ENCODE measurements at regions not wholly inside any gene's neighbourhood (a gene's known extent, or its start where the extent isn't known, plus 50 kb on each side); places are given as distances from the start of the nearest gene placed in this dataset.

DNA sequence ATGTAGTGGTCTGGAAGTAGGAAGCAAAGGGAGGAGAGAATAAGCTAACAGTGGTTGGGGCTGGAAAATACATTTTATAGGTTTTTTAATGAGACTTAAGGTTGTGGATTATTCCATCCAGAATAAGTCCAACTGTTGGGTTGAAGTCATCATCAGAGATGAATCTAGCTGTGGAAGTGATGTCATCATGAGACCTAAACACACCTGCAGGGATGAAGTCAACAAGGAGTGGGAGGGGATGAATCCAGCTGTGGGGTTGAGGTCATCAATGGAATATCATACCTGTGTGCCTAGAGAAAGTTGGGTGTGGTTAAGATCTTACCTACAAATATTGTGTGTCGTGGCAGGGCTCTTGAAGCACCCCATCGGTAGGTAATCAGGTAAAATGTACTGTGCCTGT lies 730.7 kb downstream of the RFPL4B start:
- DNase-seq = no peak

GRCh38 chr6:113078791-113079190 lies 731.7 kb downstream of the RFPL4B start:
- DNase-seq = no peak

- DNase-seq = no peak
These were observed 735.6 kb downstream of the RFPL4B start for GRCh38 chr6:113082745-113083144.

DNA sequence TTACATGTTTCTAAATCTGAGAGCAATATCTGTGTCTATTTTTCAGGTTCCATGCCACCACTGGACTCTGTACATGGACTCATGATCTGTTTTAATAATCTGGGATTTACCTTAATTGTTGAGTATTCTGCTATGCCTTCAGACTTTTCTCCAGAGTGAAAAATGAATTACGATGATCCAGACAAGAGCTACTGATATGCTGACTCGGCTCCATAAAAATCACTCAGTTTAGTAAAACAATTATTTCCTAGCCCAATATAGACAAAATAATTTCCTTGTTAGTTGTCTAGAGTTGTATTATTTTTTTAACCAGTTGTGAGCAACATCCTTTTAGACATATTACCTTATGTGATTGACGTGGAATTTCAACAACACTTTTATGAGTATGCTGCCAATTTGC lies 736.8 kb downstream of the RFPL4B start:
- DNase-seq = no peak

DNA sequence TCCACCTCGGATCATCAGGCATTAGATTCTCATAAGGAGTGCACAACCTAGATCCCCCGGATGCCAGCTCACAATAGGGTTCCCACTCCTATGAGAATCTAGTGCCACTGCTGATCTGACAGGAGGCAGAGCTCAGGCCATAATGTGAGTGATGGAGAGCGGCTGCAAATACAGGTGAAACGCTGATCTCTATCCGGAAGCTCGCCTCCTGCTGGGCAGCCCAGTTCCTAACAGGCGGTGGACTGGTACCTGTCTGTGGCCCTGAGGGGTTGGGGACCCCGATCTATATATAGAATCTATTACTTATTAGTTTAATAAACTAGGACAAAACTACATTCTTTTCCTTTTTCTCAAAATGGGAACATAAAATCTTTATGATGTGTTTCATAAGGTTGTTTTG lies 741.9 kb downstream of the RFPL4B start:
- DNase-seq = no peak

DNA sequence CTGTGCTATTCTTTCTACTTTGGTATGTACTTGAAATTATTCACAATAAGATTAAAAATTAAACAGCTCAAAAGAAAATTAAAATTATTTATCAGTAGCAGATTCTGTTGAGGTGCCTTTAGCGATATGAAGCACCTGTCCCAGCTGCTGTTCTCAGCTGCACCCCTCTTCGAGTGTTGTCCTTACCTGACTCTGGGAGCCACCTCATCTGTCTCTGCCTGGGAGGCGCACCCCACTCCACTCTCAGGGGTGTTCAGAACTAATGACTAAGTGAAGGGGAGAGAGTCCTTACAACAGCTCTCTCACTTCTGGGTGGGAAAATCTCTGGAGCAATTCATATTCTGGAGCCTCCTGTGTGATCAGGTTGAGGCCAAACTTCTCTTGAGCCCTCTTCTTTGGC lies 745.7 kb downstream of the RFPL4B start:
- no peak for DNase-seq

DNA sequence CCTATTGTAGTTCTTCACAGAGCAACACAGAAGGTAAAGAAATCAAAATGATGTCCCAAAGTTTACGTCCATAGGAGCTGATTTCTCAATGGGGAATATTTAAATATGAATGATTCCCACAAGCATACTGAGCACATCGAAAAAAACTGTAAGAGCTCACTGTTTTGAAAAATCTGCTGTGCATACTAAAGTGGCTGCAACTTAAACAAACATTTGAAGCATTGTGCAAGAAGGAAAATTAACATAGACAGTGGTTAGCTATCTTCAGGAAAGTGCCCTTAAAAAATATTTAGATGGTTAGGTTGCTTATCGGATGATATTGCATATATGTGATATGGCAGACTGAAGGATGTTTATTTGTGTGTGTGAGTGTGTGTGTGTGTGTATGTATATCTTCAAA lies 747.6 kb downstream of the RFPL4B start:
- DNase-seq = no peak

DNA sequence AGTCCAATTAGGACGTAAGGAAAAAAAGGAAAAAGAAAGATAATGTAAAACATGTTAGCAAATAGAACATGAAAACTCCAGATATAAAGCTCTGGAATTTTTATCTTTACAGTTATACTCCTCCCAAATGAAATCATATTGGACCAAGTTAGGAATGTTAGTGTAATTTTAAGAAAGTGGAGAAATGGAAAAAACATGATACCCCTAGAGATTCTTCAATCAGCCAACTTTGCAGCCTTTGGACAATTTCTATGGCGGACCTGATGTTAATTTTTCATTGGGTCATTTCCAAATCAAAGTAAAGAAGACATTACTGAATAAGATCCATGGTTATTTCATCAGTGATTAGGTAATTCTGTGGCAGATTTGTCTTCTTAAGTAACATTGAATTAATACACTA lies 748.7 kb downstream of the RFPL4B start:
- no peak for DNase-seq

GRCh38 chr6:113102761-113103160 lies 754.4 kb upstream of the MARCKS start:
- no peak for DNase-seq

DNA sequence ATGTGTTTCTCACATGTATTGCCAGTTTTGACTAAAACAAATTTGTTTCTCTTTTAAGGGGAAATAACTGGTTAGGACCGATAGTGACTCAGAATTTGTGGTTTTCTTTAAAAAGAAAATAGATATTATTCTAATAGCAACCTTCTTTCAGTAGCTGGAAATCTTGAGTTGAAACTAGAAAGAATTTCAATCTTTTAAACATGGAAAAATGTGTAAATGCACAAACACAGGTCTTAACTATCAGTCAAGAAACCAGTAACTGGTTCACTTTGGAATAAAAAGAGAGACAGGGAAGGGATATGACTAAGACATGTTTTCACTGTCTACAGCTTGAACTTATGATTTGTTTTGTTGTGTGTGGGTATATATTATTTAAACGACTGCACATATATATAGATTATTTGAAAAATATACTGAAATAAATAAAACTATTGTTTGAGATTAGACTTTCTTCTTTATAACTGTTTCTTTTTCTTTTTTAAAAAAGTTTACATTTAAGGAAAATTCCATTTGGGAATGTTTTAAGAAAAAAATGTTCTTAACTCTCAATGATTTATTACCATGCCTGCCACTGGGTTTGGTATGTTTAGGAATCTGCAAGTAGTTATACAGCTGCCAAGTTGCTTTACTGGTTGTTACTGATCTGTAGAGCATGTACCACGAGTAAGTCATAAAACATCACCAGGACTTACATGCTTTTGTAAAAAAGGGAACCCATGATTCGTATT lies 753.3 kb upstream of the MARCKS start:
- no peak for DNase-seq

DNA sequence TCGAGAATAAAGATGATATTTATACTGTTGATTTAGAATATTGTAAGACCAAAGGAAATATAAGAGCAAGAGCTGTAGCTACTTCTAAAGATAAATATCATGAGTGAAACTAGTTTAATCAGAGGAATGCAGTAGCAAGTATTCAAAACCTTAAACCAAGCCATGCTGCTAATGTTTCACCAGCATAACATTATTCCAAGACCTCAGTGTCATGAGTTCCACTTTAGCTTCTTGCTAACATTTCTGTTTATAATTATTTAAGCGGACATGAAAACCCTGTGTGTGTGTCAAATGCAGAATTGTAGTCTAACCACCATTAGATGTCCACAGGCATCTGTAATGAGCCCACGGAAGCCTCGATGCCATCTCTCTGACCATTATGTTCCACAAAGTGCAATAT lies 752.6 kb upstream of the MARCKS start:
- DNase-seq = no peak

DNA sequence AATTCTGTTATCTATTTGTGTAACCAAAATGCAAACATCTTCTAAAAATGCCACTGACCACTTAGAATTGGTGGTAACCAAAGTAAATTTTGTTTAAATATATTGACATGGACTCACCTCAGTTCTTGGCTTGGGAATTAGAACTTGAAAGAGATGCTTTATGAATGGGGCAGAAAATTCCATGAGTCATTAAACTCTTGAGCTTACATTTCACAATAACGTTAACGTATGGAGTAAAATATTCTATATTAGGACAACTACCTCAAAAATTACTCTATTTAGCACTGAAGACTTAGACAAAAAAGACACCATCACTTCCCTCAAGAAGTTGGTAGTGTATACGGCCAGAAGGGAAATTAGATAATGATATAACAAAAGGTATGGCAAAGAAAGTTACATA lies 752.2 kb upstream of the MARCKS start:
- DNase-seq = no peak

GRCh38 chr6:113110211-113110610 lies 746.9 kb upstream of the MARCKS start:
- DNase-seq = no peak

- no peak for DNase-seq
These were observed 745.6 kb upstream of the MARCKS start for GRCh38 chr6:113111550-113111949.

- DNase-seq = no peak
These were observed 745.1 kb upstream of the MARCKS start for GRCh38 chr6:113112086-113112485.

DNA sequence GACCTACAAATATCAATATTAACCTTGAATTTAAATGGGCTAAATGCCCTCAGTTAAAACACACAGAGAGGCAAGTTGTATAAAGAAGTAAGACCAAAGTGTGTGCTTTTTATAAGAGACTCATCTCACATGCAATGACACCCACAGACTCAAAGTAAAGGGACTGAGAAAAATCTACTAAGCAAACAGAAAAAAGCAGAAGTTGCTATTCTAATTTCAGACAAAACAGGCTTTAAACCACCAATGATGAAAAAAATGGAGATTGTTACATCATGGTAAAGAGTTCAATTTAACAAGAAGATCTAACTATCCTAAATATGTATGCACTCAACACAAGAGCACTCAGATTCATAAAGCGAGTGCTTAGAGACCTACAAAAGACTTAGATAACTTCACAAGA lies 741.9 kb upstream of the MARCKS start:
- no peak for DNase-seq

GRCh38 chr6:113120224-113120581 lies 736.9 kb upstream of the MARCKS start:
- no peak for DNase-seq

GRCh38 chr6:113120582-113121285 lies 736.4 kb upstream of the MARCKS start:
- DNase-seq = no peak

DNA sequence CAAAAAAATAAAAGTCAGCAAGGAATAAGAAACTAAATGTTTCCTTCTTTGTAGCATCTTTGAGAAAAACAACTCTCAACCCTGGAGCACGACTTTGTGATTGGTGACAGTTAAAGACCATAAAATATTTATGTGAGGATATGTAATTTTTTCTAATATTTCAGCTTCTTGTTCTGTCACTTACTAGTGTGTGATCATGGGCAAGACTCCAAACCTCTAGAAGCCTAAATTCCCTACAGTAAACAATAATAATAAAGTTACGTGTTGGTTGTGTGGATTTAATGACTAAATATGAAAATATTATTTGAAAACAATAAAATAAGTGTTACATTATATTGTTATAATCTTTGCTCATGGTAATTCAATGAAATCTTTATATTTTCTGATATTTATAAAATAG lies 735.6 kb upstream of the MARCKS start:
- DNase-seq = no peak

GRCh38 chr6:113122060-113122459 lies 735.1 kb upstream of the MARCKS start:
- no peak for DNase-seq

- no peak for DNase-seq
These were observed 731.5 kb upstream of the MARCKS start for GRCh38 chr6:113125626-113126025.

- no peak for DNase-seq
These were observed 729.2 kb upstream of the MARCKS start for GRCh38 chr6:113127786-113128419.

- no peak for DNase-seq
These were observed 728.5 kb upstream of the MARCKS start for GRCh38 chr6:113128661-113129060.
